K562 (cell line): ENCODE measurements at regions not wholly inside any gene's neighbourhood (a gene's known extent, or its start where the extent isn't known, plus 50 kb on each side); places are given as distances from the start of the nearest gene placed in this dataset.
A peak's percentile ranks its signal among the peaks of the same experiment; 100 is the strongest.

Experiments used
- ARHGAP35 ChIP-seq: fragments of 450-650 bp; IDR thresholded peaks from 2 replicates; pipeline ENCODE4 v1.6.1; 2018; ENCODE audit not compliant: partially characterized antibody
- ATF1 ChIP-seq, 2 experiments: fragments of 450-650 bp in 1 of 2; IDR thresholded peaks; 2 replicates each; pipeline ENCODE4 v1.6.1; 2016; ENCODE audit warnings: missing compliant biosample characterization in 1 of 2, missing genetic modification characterization in 1 of 2
- BCOR ChIP-seq: fragments of 450-650 bp; IDR thresholded peaks from 2 replicates; pipeline ENCODE4 v1.6.1; 2016
- DDX20 ChIP-seq: fragments of 450-650 bp; IDR thresholded peaks from 2 replicates; pipeline ENCODE4 v1.6.1; 2016; ENCODE audit warnings: missing genetic modification characterization, low read depth, mild to moderate bottlenecking, missing compliant biosample characterization, moderate library complexity
- FOXO4 ChIP-seq: fragments of 450-650 bp; formaldehyde crosslinking; IDR thresholded peaks from 2 replicates; pipeline ENCODE4 v1.4.0; 2020; ENCODE audit warnings: mild to moderate bottlenecking, moderate library complexity
- GMEB1 ChIP-seq: fragments of 250-450 bp; sonication (Bioruptor Pico); IDR thresholded peaks from 2 replicates; pipeline ENCODE4 v1.4.0; 2020; ENCODE audit warnings: mild to moderate bottlenecking
- HNRNPLL ChIP-seq: fragments of 200-400 bp; formaldehyde crosslinking; IDR thresholded peaks from 2 replicates; pipeline ENCODE4 v1.6.1; 2017; ENCODE audit warnings: low read length, low read depth, mild to moderate bottlenecking; ENCODE audit not compliant: poor library complexity, severe bottlenecking
- MCM3 ChIP-seq: fragments of 450-650 bp; IDR thresholded peaks from 2 replicates; pipeline ENCODE4 v1.6.1; 2016
- MLLT1 ChIP-seq, 2 experiments: fragments of 450-650 bp; IDR thresholded peaks; 2 replicates each; pipeline ENCODE4 v1.6.1; 2016
- MTA1 ChIP-seq: fragments of 450-650 bp; IDR thresholded peaks from 2 replicates; pipeline ENCODE4 v1.6.1; 2017; ENCODE audit warnings: borderline replicate concordance
- NR4A1 ChIP-seq, 2 experiments: fragments of 250-450 bp in 1 of 2; fragments of 450-650 bp in 1 of 2; sonication (Bioruptor Pico) in 1 of 2; IDR thresholded peaks; 2 replicates each; pipeline versions ENCODE4 v1.4.0 to v1.6.1; 2016 to 2020; ENCODE audit warnings: mild to moderate bottlenecking in 2 of 2, missing compliant biosample characterization in 1 of 2, missing genetic modification characterization in 1 of 2, moderate library complexity in 1 of 2
- SNAPC5 ChIP-seq: fragments of 250-450 bp; sonication (Bioruptor Pico); IDR thresholded peaks from 2 replicates; pipeline ENCODE4 v1.8.0; 2021; ENCODE audit warnings: moderate library complexity, mild to moderate bottlenecking, inconsistent platforms
- YY1 ChIP-seq, 3 experiments: IDR thresholded peaks; 2 replicates each; pipeline ENCODE4 v1.6.1; 2011; ENCODE audit warnings: low read length in 2 of 3, mild to moderate bottlenecking in 2 of 3, moderate library complexity in 2 of 3, borderline replicate concordance in 1 of 3, control low read depth in 1 of 3, low read depth in 1 of 3; ENCODE audit not compliant: insufficient read depth in 3 of 3, insufficient replicate concordance in 2 of 3, control insufficient read depth in 1 of 3, insufficient read length in 1 of 3; ENCODE audit errors: extremely low read depth in 1 of 3
- ZNF253 ChIP-seq: fragments of 250-450 bp; sonication (Bioruptor Pico); conservative IDR thresholded peaks from 2 replicates; pipeline ENCODE4 v1.6.1; 2021; ENCODE audit warnings: mild to moderate bottlenecking
- ZNF740 ChIP-seq, 3 experiments: fragments of 200-800 bp in 1 of 3; sonication (Bioruptor generic) in 1 of 3; sonication (generic) in 1 of 3; formaldehyde crosslinking in 1 of 3; IDR thresholded peaks; 2 replicates each; pipeline versions ENCODE4 v1.6.1 to v1.8.0; 2016 to 2022; ENCODE audit warnings: mild to moderate bottlenecking in 2 of 3, missing compliant biosample characterization in 2 of 3, missing genetic modification characterization in 2 of 3, missing genetic modification reagents in 1 of 3
- ZNF76 ChIP-seq: fragments of 250-450 bp; sonication (Bioruptor Pico); IDR thresholded peaks from 2 replicates; pipeline ENCODE4 v1.4.0; 2020; ENCODE audit warnings: mild to moderate bottlenecking, moderate library complexity, borderline replicate concordance

- TF ChIP-seq ATF1 (CRISPR knock-in tag; IDR thresholded peaks at IDR 0.05), result no peak
- TF ChIP-seq ATF1 (tag; IDR thresholded peaks at IDR 0.05), result no peak
- TF ChIP-seq HNRNPLL, result no peak
- no peak for TF ChIP-seq DDX20 (tag)
- TF ChIP-seq MLLT1 (IDR thresholded peaks at IDR 0.05), result peak; percentile 42 to 51; a peak in 1 of 4 replicates
- 0 out of 2 replicates have a peak, but pooled peaks have one; percentile 49 for TF ChIP-seq ZNF76
- TF ChIP-seq MTA1, result peak; percentile 72; the same call in 1 of the 2 replicates
- TF ChIP-seq NR4A1 (CRISPR knock-in tag; IDR thresholded peaks at IDR 0.05), result no peak
- no peak for TF ChIP-seq NR4A1 (tag; IDR thresholded peaks at IDR 0.05)
- TF ChIP-seq MCM3, result no peak
- TF ChIP-seq BCOR, result peak; percentile 34; the same call in 1 of the 2 replicates
- TF ChIP-seq GMEB1 (CRISPR knock-in tag), result no peak
- TF ChIP-seq ARHGAP35, result no peak
- TF ChIP-seq SNAPC5 (CRISPR knock-in tag), result no peak
- no peak for TF ChIP-seq ZNF740 (CRISPR knock-in tag; IDR thresholded peaks at IDR 0.05)
- TF ChIP-seq ZNF740 (tag; IDR thresholded peaks at IDR 0.05), result no peak
- TF ChIP-seq ZNF253 (CRISPR knock-in tag), result no peak
- TF ChIP-seq YY1 (IDR thresholded peaks at IDR 0.05; ENCODE audit: borderline replicate concordance in 1 of 3, control insufficient read depth in 1 of 3, extremely low read depth in 1 of 3, insufficient read depth in 3 of 3, insufficient read length in 1 of 3, insufficient replicate concordance in 2 of 3, low read depth in 1 of 3, low read length in 2 of 3), result peak in 1 of 3 experiments; percentile 47
- TF ChIP-seq FOXO4 (CRISPR knock-in tag), result no peak
Measured at GRCh38 chr6:27669624-27670301, 196.9 kb upstream of the ZNF184 start (continued).
